HepG2 (cell line): ENCODE measurements at regions not wholly inside any gene's neighbourhood (a gene's known extent, or its start where the extent isn't known, plus 50 kb on each side); places are given as distances from the start of the nearest gene placed in this dataset.

Source experiments
- ATAC-seq: fragments of 200-7000 bp; cut with Tn5 transposase; 3 replicates; pipeline ENCODE4 v1.9.1; 2020; ENCODE audit warnings: mild to moderate bottlenecking, moderate library complexity
- BruUV-seq: library from RNA; stranded (reverse); fragments of 400-500 nt; replicated peaks from 2 replicates; lab custom pipeline; 2021; lab: Mats Ljungman, UMichigan
- CTCF ChIA-PET: fragments of 300-600 bp; formaldehyde crosslinking; extraction: SDS; loops from one replicate; lab custom pipeline; 2021; ENCODE audit warnings: low total read pairs, inconsistent platforms, low intra/inter-chr PET ratio; lab: Yijun Ruan, JAX
- POLR2A ChIA-PET: fragments of 350-600 bp; sonication (Branson Sonifier 250); formaldehyde crosslinking; loops from one replicate; lab custom pipeline; 2020; ENCODE audit warnings: antibody characterized with exemption, inconsistent platforms; lab: Yijun Ruan, JAX
- DNase-seq: peaks from one replicate; pipeline ENCODE4 v3.0.0-alpha.2; 2015; ENCODE audit warnings: low spot score
- FAIRE-seq: peaks from 3 replicates; lab custom pipeline; 2011; peaks lifted over from hg19 to GRCh38; lab: Jason Lieb, UNC
- H2AFZ ChIP-seq: one replicate; pipeline ENCODE4 v1.6.1; 2011; ENCODE audit warnings: low read length, inconsistent platforms
- H3K27ac ChIP-seq: fragments of 300-600 bp; 3 replicates; pipeline ENCODE4 v1.8.0; 2011; ENCODE audit warnings: mixed run types, mild to moderate bottlenecking, mixed read lengths, low read length, inconsistent platforms; ENCODE audit not compliant: insufficient read depth; ENCODE audit errors: extremely low read length
- H3K27me3 ChIP-seq, 2 experiments: fragments of 200-600 bp in 1 of 2; 2 replicates in 1 of 2; 3 replicates in 1 of 2; pipeline versions ENCODE4 v1.6.0 to v1.8.0; 2011; ENCODE audit warnings: low read length in 2 of 2, mild to moderate bottlenecking in 2 of 2, moderate library complexity in 2 of 2, inconsistent platforms in 1 of 2; ENCODE audit not compliant: insufficient read depth in 2 of 2, control insufficient read depth in 1 of 2
- H3K36me3 ChIP-seq, 2 experiments: fragments of 200-600 bp in 1 of 2; replicated peaks in 1 of 2; 2 replicates in 1 of 2; 3 replicates in 1 of 2; pipeline versions ENCODE4 v1.5.1 to v1.8.0; 2011; ENCODE audit warnings: low read length in 2 of 2, inconsistent platforms in 1 of 2; ENCODE audit not compliant: insufficient read depth in 2 of 2, control insufficient read depth in 1 of 2
- H3K4me1 ChIP-seq: 2 replicates; pipeline ENCODE4 v1.5.1; 2012; ENCODE audit warnings: low read length, inconsistent platforms; ENCODE audit not compliant: insufficient read depth
- H3K4me2 ChIP-seq: 2 replicates; pipeline ENCODE4 v1.6.0; 2011; ENCODE audit warnings: low read depth, low read length, inconsistent platforms
- H3K4me3 ChIP-seq, 3 experiments: fragments of 200-600 bp in 1 of 3; sonication (generic), shearing (Covaris generic) in 1 of 3; replicated peaks in 1 of 3; 2 replicates each; pipeline ENCODE4 v1.5.1; 2011 to 2016; ENCODE audit warnings: low read length in 3 of 3, inconsistent platforms in 2 of 3, low read depth in 2 of 3, mild to moderate bottlenecking in 2 of 3, control low read depth in 1 of 3, mixed read lengths in 1 of 3; ENCODE audit not compliant: insufficient read depth in 1 of 3
- H3K79me2 ChIP-seq: one replicate; pipeline ENCODE4 v1.6.1; 2011; ENCODE audit warnings: low read length, inconsistent platforms; ENCODE audit not compliant: insufficient read depth
- H3K9ac ChIP-seq: 2 replicates; pipeline ENCODE4 v1.6.0; 2011; ENCODE audit warnings: mild to moderate bottlenecking, low read depth, low read length, inconsistent platforms; ENCODE audit not compliant: insufficient read depth
- H3K9me3 ChIP-seq: 2 replicates; pipeline ENCODE4 v1.5.1; 2012; ENCODE audit warnings: mild to moderate bottlenecking, low read length
- H4K20me1 ChIP-seq: 2 replicates; pipeline ENCODE4 v1.6.0; 2011; ENCODE audit warnings: inconsistent platforms, mild to moderate bottlenecking, low read length, moderate library complexity; ENCODE audit not compliant: insufficient read depth
- CREM ChIP-seq, 2 experiments: sonication (generic) in 1 of 2; formaldehyde crosslinking in 1 of 2; IDR thresholded peaks; 2 replicates each; pipeline versions ENCODE4 v1.4.0 to v1.6.1; 2016 to 2020; ENCODE audit warnings: antibody characterized with exemption in 1 of 2, mild to moderate bottlenecking in 1 of 2, missing genetic modification reagents in 1 of 2
- ETV6 ChIP-seq: sonication (generic); formaldehyde crosslinking; conservative IDR thresholded peaks from 2 replicates; pipeline ENCODE4 v1.4.0; 2020; ENCODE audit warnings: missing genetic modification reagents
- FOXO4 ChIP-seq: sonication (generic); formaldehyde crosslinking; conservative IDR thresholded peaks from 2 replicates; pipeline ENCODE4 v1.8.1; 2023; ENCODE audit warnings: missing genetic modification reagents
- IKZF4 ChIP-seq: sonication (generic); formaldehyde crosslinking; IDR thresholded peaks from 2 replicates; pipeline ENCODE4 v1.5.1; 2020; ENCODE audit warnings: borderline replicate concordance, mild to moderate bottlenecking, low read depth, missing genetic modification reagents; ENCODE audit errors: not compliant biosample characterization
- MZF1 ChIP-seq: sonication (generic); formaldehyde crosslinking; IDR thresholded peaks from 2 replicates; pipeline ENCODE4 v1.8.1; 2023; ENCODE audit warnings: mild to moderate bottlenecking, missing genetic modification reagents, borderline replicate concordance
- NFE2 ChIP-seq: sonication (generic); formaldehyde crosslinking; IDR thresholded peaks from 2 replicates; pipeline ENCODE4 v1.4.0; 2020; ENCODE audit warnings: missing genetic modification reagents
- RNF2 ChIP-seq: fragments of 450-650 bp; conservative IDR thresholded peaks from 2 replicates; pipeline ENCODE4 v1.6.1; 2016; ENCODE audit warnings: low read depth
- RXRB ChIP-seq: IDR thresholded peaks from 2 replicates; pipeline ENCODE4 v1.6.1; 2016; ENCODE audit warnings: borderline replicate concordance, missing genetic modification reagents, missing compliant biosample characterization
- SETDB1 ChIP-seq: sonication (generic); formaldehyde crosslinking; IDR thresholded peaks from 2 replicates; pipeline ENCODE4 v1.5.1; 2020; ENCODE audit warnings: missing genetic modification reagents, mild to moderate bottlenecking, borderline replicate concordance
- SKI ChIP-seq: fragments of 450-650 bp; IDR thresholded peaks from one replicate; pipeline ENCODE4 v1.6.1; 2018; ENCODE audit warnings: mild to moderate bottlenecking; ENCODE audit not compliant: partially characterized antibody
- SKIL ChIP-seq: sonication (generic); formaldehyde crosslinking; IDR thresholded peaks from 2 replicates; pipeline ENCODE4 v1.8.0; 2022; ENCODE audit warnings: missing genetic modification reagents, mild to moderate bottlenecking, moderate library complexity, borderline replicate concordance
- ZNF24 ChIP-seq: fragments of 450-650 bp; IDR thresholded peaks from 2 replicates; pipeline ENCODE4 v1.6.1; 2017; ENCODE audit warnings: antibody characterized with exemption, mild to moderate bottlenecking
- WGBS: methylation state at CpG from one replicate; pipeline ENCODE4 v1.1.6; 2017; ENCODE audit warnings: low lambda C conversion rate; 5-methylcytosine and 5-hydroxymethylcytosine counted together
- in situ Hi-C: cut with HindIII; loops from 2 replicates; pipeline ENCODE4 v1.10.0; 2017; ENCODE audit warnings: low pct_unique_long_range_greater_than_20kb; ENCODE audit not compliant: extremely low pct_ligation_motif_present
- intact Hi-C: fragments of 100-400 bp; cut with micrococcal nuclease; formaldehyde crosslinking; loops from one replicate; pipeline ENCODE4 v1.10.0; 2022; ENCODE audit not compliant: unreplicated experiment
- TF ChIP-seq, protein P1 (sequence below): sonication (generic); formaldehyde crosslinking; IDR thresholded peaks from 2 replicates; pipeline ENCODE4 v1.4.0; 2020; ENCODE audit warnings: missing genetic modification reagents
- TF ChIP-seq, protein P2 (sequence below): IDR thresholded peaks from 2 replicates; pipeline ENCODE4 v1.6.1; 2016; ENCODE audit warnings: low read depth, control low read depth
- TF ChIP-seq, protein P3 (sequence below): sonication (generic); formaldehyde crosslinking; IDR thresholded peaks from 2 replicates; pipeline ENCODE4 v1.4.0; 2020; ENCODE audit warnings: missing genetic modification reagents

- H3K4me1 ChIP-seq = no peaks in the 10 kb centered on the region
- ATAC-seq = no peak
- H4K20me1 ChIP-seq = no peaks in the 10 kb centered on the region
- no peak overlapping the region for H3K27ac ChIP-seq
- no peaks in the 10 kb centered on the region for H3K79me2 ChIP-seq
- no peak for FAIRE-seq
- no TSS peak for BruUV-seq
- intact Hi-C loops = no loop called here
- in situ Hi-C loops = no loop called here
- H3K4me2 ChIP-seq = no peak overlapping the region
- H3K9ac ChIP-seq = no peak overlapping the region
- H3K36me3 ChIP-seq = no peaks in the 10 kb centered on the region
- H3K27me3 ChIP-seq = no peaks in the 10 kb centered on the region
- CTCF ChIA-PET = no interaction called here
- no peak overlapping the region for H2AFZ ChIP-seq
- 24% methylated on average over 5 of the region's 5 CpGs for WGBS
- no peak overlapping the region for H3K4me3 ChIP-seq
- peaks cover 8% of the 10 kb centered on the region for H3K9me3 ChIP-seq
- POLR2A ChIA-PET = no interaction called here
- TF ChIP-seq SKIL (CRISPR knock-in tag) (no peak), SKI (no peak), NFE2 (CRISPR knock-in tag) (no peak), ETV6 (CRISPR knock-in tag) (no peak), SETDB1 (CRISPR knock-in tag) (no peak), RXRB (CRISPR knock-in tag) (no peak), RNF2 (no peak), FOXO4 (CRISPR knock-in tag) (no peak), ZNF24 (no peak), IKZF4 (CRISPR knock-in tag) (no peak), CREM (IDR thresholded peaks at IDR 0.05) (no peak), CREM (CRISPR knock-in tag; IDR thresholded peaks at IDR 0.05) (no peak), MZF1 (CRISPR knock-in tag) (no peak)
- TF ChIP-seq, protein P1, sequence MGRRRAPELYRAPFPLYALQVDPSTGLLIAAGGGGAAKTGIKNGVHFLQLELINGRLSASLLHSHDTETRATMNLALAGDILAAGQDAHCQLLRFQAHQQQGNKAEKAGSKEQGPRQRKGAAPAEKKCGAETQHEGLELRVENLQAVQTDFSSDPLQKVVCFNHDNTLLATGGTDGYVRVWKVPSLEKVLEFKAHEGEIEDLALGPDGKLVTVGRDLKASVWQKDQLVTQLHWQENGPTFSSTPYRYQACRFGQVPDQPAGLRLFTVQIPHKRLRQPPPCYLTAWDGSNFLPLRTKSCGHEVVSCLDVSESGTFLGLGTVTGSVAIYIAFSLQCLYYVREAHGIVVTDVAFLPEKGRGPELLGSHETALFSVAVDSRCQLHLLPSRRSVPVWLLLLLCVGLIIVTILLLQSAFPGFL (CRISPR knock-in tag) = no peak
- TF ChIP-seq, protein P2, sequence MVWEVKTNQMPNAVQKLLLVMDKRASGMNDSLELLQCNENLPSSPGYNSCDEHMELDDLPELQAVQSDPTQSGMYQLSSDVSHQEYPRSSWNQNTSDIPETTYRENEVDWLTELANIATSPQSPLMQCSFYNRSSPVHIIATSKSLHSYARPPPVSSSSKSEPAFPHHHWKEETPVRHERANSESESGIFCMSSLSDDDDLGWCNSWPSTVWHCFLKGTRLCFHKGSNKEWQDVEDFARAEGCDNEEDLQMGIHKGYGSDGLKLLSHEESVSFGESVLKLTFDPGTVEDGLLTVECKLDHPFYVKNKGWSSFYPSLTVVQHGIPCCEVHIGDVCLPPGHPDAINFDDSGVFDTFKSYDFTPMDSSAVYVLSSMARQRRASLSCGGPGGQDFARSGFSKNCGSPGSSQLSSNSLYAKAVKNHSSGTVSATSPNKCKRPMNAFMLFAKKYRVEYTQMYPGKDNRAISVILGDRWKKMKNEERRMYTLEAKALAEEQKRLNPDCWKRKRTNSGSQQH (CRISPR knock-in tag) = no peak
- TF ChIP-seq, protein P3, sequence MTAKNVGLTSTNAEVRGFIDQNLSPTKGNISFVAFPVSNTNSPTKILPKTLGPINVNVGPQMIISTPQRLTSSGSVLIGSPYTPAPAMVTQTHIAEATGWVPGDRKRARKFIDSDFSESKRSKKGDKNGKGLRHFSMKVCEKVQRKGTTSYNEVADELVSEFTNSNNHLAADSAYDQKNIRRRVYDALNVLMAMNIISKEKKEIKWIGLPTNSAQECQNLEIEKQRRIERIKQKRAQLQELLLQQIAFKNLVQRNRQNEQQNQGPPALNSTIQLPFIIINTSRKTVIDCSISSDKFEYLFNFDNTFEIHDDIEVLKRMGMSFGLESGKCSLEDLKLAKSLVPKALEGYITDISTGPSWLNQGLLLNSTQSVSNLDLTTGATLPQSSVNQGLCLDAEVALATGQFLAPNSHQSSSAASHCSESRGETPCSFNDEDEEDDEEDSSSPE = no peak
- no peak for DNase-seq
Measured at GRCh38 chr13:106299621-106300020, 235.8 kb downstream of the EFNB2 start.
